Esophagus mucosa (tissue), 1 donor: ENCODE measurements at regions not wholly inside any gene's neighbourhood (a gene's known extent, or its start where the extent isn't known, plus 50 kb on each side); places are given as distances from the start of the nearest gene placed in this dataset.
"Not testable (repeated sequence)": the region's sequence is repeated elsewhere in the genome, so short reads cannot be mapped to it uniquely, and the experiment has no call there.

Experiments used
- ATAC-seq: fragments of 200-7000 bp; cut with Tn5 transposase; one replicate; pipeline ENCODE4 v1.9.1; 2020
- donor health status: DM: yes; HTN: yes; CAD: no.

DNA sequence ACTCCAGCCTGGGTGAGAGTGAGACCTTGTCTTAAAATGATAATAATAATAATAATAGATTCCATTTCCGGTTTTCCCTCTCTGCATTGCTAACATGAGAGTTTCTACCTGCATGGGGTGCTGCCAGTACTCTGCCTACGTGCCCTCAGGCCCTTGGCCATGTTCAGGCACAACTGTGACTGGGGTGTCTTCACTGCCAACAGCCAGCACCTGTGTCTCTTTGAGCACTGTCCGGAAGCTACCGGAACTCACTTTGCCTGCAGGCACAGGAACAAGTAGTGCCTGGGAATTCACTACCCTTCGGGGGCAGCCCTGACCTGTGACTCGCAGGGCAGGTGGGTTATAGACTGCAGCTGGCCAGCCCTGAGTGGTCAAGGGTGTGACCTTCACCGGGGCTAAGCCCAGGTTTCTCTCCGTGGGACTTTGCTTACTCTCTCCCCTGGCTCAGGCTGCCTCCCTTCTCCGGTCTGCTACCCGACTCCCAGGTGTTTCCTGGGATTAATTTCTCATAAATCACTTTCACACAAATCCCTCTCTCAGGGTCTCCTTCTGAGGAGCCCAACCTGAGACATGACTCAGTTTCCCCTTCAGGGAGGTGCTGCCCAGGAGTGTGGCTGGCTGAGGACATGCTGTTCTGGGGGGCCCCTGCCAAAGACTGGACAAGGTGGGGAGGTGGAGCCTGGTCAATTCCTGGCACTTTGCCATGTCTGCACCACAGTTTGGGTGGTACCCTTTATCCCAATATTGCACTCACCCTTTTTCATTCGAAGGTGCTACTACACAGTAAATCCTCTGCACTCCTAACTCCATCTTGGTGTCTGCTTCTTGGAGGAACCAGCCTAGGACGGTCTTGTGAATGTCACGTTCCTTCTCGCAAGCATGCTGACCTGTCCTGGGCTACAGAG is 79.5 kb upstream of the RALGAPA2 start:
- peak; percentile 81 for ATAC-seq

DNA sequence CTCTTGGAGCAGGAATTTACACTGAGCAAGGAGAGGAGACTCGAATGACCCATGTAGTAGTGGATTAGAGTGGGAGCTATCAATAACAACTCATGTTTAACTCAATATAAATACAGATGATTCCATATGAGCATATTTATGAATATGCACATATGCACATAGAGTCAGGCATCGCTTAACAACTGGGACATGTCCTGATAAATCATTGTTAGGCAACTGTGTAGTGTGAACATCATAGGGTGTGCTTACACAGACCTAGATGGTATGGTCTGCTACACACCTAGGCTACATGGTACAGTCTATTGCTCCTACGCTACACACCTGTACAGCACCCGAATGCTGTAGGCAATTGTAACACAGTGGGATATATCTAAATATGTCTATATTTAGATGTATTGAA is 75.9 kb upstream of the RALGAPA2 start:
- no peak for ATAC-seq

DNA sequence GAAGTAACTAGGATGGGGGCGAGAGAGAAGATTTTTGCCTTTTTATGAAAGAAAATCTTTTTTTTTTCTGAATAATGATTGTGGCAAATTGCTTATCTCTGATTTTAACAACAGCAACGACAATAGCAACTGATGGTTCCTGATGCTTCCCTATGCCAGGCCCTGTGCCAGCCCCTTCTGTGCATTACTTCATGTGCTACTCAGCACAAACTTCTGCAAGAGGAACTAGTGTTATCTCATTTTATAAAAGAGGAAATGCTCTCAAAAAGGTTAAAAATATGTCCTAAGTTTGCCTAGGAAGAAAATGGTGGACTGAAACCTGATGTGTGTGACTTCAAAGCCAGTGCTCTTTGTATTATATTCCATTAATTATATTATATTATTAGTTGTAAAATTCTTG is 74.0 kb upstream of the RALGAPA2 start:
- ATAC-seq, result no peak

DNA sequence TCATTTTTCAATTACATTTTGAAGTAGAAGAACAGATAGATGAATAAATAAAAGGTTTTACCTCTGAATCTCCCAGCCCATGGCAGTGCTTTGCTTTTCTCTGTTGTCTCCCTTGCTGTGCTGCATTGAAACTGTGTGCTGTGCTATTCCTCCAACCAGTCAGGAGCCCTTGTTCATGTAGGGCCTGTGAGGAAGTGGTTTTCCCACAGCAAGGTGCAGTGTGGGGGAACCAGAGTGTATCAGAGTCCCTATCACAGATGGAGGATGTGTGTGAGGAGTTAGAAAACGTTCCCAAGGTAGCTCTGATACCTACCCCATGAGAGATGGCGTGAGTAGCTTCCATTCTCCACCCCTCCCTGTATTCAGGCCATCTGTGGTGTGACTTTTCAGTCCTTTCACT is 72.8 kb upstream of the RALGAPA2 start:
- ATAC-seq, result no peak

DNA sequence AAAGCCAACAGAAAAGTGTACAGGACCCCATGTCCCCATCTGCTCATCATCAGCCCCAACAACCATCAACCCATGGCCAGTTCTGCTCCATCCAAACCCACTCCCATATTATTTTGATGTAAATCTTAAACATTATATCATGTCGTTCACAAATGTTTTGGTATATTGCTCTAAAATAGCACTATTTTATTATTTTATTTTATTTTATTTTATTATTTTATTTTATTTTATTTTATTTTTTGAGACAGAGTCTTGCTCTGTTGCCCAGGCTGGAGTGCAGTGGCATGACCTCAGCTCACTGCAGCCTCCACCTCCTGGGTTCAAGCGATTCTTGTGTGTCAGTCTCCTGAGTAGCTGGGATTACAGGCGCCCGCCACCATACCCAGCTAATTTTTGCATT is 72.0 kb upstream of the RALGAPA2 start:
- not testable (repeated sequence) for ATAC-seq

DNA sequence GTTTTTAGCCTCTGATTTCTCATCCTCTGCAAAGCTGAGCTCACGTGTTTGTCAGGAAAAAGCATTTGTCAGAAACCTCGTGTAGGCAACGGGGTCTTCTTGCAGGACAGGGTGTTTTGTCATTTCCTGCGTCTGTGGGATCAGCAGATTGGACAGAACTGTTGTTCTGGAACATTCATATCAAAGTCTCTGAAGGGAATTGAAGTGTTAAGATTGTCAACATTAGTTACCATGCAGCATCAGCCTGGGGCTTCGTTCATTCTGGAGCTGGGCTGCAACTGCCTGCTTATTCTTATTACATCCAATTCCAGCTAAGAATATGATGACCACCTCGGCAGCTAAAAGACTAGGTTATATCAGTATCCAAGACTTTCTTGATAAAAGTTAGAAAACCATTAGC is 71.0 kb upstream of the RALGAPA2 start:
- no peak for ATAC-seq

DNA sequence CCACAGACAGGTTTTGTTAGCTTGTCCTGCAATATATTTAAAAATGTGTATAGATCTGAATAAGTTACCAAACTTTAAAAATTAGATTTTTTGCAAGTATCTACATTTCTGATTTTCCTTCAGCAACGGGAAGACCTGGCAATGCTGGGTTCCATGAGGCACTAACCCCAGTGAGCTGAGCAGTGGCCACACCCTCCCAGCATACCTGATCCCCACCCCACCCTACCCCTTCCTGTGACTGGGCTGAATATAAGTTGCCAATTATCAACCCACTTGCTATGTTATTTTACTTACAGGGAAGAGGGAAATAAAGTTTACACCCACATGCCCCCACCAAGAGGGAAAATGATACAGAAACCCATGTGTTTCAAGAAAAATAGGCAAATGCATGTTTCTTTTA is 70.3 kb upstream of the RALGAPA2 start:
- ATAC-seq, result no peak

DNA sequence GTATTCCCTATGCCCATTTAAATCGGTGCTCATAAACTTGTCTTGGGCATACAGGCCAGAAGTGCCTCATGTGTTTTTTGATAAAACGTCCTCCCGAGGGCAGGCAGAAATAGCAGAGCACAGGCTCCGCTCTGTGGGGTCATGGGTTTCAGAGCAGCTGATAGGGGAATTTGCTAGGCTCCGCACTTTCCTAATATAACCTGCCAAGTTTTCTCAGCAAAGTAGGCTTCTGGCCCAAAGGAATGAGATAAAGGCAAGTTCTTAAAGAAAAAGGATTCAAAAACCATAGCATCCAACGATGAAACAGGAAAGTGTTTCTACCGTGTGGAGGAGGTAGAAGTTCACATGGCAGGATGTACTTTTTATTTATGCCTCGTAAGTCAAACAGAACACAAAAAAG is 69.8 kb upstream of the RALGAPA2 start:
- no peak for ATAC-seq

DNA sequence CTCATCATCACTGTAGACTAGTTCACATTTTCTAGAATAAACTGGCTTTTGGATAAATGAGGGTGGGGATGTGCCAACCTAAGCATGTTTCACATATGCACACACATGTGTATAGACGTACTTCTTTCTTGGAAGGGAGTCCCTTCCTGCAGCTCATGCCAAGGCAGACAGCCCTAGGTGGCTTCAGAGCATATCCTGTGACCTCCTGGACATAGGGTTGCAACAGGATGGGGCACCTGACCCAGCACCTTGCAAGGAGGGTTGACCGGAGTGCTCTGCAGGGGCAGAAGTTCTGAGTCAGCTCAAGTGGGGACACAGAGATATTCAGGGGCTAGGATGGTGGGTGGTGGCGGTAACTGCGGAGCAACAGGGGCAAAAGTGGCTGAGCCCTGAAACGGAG is 68.6 kb upstream of the RALGAPA2 start:
- ATAC-seq, result no peak

DNA sequence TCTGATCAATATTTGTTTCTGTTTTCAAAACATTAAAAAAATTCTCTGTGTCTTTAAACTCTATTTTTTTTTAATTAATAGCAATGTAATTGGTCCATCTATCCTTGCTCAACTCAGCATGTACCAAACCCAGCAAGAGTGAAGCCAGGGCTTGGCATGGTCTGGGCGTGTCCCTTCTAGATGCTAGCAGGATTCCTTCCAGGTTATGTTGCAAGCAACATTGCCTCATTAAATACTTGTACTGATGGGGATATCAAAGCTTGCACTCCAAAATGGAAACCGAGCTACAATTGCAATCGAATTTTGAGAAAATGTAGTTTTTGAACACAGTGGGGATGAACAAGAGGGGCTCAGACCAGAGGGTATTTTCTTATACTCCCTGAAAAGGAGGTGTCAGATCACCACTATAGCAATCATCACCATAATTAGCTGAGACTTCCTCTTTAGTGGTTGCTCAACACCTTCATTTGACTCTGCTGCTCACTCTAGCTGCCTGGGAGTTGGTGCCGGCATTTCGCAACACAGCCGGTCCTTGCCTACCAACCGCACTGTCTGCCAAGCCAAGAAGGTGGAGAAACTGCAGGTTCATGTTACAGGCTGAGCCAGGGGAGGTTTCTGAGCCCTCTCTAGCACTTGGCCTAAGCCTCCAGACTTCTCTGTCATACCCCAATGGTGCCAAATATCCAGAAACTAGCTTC is 67.8 kb upstream of the RALGAPA2 start:
- peak; percentile 98 for ATAC-seq

DNA sequence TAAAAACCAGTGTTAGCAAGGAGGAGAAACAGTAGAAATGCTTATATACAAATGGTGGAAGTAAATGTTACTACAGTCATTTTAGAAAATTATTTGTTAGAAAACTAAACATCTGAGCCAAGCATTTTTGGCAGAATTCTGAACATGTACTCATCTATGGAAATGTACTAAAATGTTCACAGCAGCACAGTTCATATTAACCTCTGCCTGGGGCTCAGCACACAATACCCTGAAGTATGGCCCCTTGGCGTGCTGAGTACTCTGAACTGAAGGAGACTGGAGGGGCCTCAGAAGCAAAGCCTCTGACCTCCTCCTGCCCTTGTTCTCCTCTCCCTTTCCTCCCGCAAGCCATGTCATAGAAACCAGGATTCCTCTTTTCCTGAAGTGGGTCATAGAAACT is 66.2 kb upstream of the RALGAPA2 start:
- no peak for ATAC-seq

DNA sequence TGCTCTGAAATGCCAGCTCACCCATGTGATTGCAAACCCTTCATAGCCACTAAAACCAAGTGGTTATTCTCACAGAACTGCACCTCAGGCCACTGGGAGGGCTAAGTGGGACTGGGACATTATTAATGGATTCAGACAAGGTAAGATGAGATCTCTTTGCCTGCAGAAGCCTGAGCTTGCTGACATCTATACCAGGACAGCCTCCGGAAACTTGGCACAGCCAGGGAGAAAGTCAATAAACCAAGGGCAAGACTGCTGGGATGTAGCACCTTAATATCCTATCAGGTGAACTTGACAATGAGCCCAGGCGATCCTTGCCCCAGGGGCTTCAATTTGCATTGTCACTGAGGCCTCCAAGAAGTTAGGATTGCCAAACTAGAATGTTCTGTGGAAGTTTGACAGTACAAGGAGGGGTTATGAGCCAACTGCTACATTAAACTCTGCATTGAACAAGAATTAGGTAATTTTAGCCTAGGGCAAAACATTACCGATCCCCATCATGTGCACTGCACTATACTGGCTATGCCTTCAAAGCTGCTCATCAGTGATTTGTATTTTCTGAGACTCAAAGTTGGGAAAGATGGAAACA is 60.1 kb upstream of the RALGAPA2 start:
- ATAC-seq, result peak; percentile 60

DNA sequence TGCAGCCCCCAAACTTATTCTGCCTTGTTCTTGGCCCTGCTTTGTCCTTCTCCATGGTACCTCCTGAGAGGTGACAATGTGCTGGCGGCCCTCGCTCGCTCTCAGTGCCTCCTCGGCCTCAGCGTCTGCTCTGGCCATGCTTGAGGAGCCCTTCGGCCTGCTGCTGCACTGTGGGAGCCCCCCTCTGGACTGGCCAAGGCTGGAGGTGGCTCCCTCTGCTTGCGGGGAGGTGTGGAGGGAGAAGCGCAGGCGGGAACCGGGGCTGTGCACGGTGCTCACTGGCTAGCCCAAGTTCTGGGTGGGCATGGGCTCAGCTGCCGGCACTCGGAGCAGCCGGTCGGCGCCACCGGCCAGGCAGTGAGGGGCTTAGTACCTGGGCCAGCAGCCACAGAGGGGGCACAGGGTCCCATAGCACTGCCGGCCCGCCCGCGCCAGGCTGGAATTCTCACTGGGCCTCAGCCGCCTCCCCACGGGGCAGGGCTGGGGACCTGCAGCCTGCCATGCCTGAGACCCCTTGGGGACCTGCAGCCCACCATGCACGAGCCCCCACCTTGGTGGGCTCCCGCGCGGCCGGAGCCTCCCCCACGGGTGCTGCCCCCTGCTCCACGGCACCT is 55.9 kb upstream of the RALGAPA2 start:
- ATAC-seq, result no peak

DNA sequence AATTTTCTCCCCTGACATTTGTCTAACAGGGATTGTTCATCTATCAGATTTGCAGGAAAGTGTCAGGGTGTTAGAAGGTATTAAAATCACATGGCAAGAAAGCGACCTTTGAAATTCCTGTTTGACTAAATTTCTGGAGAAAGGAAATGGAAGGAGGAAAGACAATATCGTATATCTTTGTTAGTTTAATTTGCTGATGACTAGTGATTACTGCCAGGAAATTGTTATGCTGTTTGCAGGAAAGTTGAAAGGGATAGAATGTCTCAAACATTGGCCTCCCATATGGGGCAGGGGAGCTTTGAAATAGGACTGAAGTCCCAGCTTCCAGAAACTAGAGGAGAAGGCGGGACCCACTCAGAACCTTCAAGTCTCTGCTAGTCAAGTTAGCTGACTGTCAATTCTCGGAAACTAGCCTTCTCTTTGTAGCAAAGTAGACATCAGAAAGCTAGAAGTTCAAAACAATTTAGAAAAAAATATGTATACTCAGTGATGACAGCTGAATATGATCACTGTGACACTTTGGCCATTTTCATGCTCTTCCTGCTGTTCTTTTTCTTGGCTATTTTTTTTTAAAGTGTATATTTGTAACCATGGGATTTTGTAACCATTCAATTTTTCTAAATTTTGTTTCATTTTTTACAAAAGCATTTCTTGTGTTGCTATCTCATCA is 53.4 kb upstream of the RALGAPA2 start:
- ATAC-seq, result no peak

DNA sequence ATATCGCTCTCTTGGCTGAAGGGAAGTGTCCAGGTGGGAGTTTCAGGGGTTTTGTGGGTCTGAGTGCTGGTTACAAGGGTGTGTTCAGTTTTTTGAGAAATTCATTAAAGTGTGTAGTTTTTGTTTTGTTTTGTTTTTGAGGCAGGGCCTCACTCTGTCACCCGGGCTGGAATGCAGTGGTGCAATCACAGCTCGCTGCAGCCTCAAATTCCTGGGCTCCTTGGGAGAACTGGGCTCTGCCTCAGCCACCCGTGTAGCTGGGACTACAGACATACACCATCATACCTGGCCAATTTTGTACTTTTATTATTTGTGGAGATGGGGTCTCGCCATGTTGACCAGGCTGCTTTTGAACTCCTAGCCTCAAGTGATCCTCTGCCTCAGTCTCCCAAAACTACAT is 51.2 kb upstream of the RALGAPA2 start:
- no peak for ATAC-seq
